CD4-positive, CD25-positive, alpha-beta regulatory T cell (primary cell): ENCODE measurements at regions not wholly inside any gene's neighbourhood (a gene's known extent, or its start where the extent isn't known, plus 50 kb on each side); places are given as distances from the start of the nearest gene placed in this dataset.

ENCODE experiments used
- ATAC-seq, 2 donors: fragments of 150-1000 bp; cut with Tn5 transposase; one replicate each; pipeline ENCODE4 v1.10.0; 2021; ENCODE audit warnings: low read depth in 2 of 2, moderate number of reproducible peaks in 2 of 2, moderate library complexity in 1 of 2
- DNase-seq, 3 donors: peaks; one replicate each; pipeline versions ENCODE4 v3.0.0 to v3.0.0-alpha.2; 2012 to 2022; ENCODE audit warnings: mixed read lengths in 1 of 3
- H3K27ac ChIP-seq: one replicate; pipeline ENCODE4 v1.7.0; 2013; ENCODE audit warnings: mild to moderate bottlenecking, low read length; ENCODE audit not compliant: insufficient read depth, poor library complexity, severe bottlenecking
- H3K27me3 ChIP-seq: one replicate; pipeline ENCODE4 v1.7.0; 2013; ENCODE audit warnings: low read length; ENCODE audit not compliant: control insufficient read depth, insufficient read depth
- H3K36me3 ChIP-seq: one replicate; pipeline ENCODE4 v1.7.0; 2013; ENCODE audit warnings: mild to moderate bottlenecking, low read length, moderate library complexity; ENCODE audit not compliant: control insufficient read depth, insufficient read depth
- H3K4me1 ChIP-seq: 2 replicates; pipeline ENCODE4 v1.7.0; 2013; ENCODE audit warnings: mild to moderate bottlenecking, low read length; ENCODE audit not compliant: insufficient read depth, control insufficient read depth, poor library complexity, severe bottlenecking
- H3K4me3 ChIP-seq: one replicate; pipeline ENCODE4 v1.7.0; 2013; ENCODE audit warnings: low read depth, mild to moderate bottlenecking, low read length, moderate library complexity
- H3K9me3 ChIP-seq, 2 experiments: 1 replicate in 1 of 2; 2 replicates in 1 of 2; pipeline ENCODE4 v1.7.0; 2013; ENCODE audit warnings: low read length in 2 of 2, mild to moderate bottlenecking in 1 of 2, moderate library complexity in 1 of 2; ENCODE audit not compliant: control insufficient read depth in 2 of 2
- H3K27ac Mint-ChIP-seq, 3 donors: one replicate each; pipeline ENCODE4 v1.8.0; 2020 to 2022; ENCODE audit warnings: mild to moderate bottlenecking in 3 of 3, mixed read lengths in 3 of 3, moderate library complexity in 2 of 3
- H3K27me3 Mint-ChIP-seq: one replicate; pipeline ENCODE4 v1.8.0; 2022; ENCODE audit warnings: mild to moderate bottlenecking, mixed read lengths
- H3K36me3 Mint-ChIP-seq: one replicate; pipeline ENCODE4 v1.8.0; 2020; ENCODE audit warnings: mixed read lengths
- H3K4me1 Mint-ChIP-seq, 4 donors: one replicate each; pipeline ENCODE4 v1.8.0; 2020 to 2022; ENCODE audit warnings: mixed read lengths in 4 of 4, mild to moderate bottlenecking in 1 of 4
- H3K4me3 Mint-ChIP-seq, 4 donors: one replicate each; pipeline ENCODE4 v1.8.0; 2020 to 2022; ENCODE audit warnings: mild to moderate bottlenecking in 4 of 4, mixed read lengths in 4 of 4, moderate library complexity in 3 of 4
- H3K9me3 Mint-ChIP-seq, 7 donors: one replicate each; pipeline ENCODE4 v1.8.0; 2020 to 2022; ENCODE audit warnings: mixed read lengths in 7 of 7, mild to moderate bottlenecking in 3 of 7, moderate library complexity in 2 of 7

DNA sequence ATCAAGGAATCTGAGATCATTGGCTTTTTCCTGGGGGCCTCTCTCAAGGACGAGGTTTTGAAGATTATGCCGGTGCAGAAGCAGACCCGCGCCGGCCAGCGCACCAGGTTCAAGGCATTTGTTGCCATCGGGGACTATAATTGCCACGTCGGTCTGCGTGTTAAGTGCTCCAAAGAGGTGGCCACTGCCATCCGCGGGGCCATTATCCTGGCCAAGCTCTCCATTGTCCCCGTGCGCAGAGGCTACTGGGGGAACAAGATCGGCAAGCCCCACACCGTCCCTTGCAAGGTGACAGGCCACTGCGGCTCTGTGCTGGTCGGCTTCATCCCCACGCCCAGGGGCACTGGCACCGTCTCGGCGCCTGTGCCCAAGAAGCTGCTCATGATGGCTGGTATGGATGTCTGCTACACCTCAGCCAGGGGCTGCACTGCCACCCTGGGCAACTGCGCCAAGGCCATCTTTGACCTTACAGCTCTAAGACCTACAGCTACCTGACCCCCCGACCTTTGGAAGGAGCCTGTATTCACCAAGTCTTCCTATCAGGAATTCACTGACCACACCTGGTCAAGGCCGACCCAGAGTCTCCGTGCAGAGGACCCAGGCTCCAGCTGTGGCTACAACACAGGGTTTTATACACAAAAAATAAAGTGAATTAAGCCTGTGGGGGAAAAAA is 141.8 kb downstream of the SOCS6 start:
- Histone ChIP-seq H3K4me1 (no peaks in the 10 kb centered on the region), H3K9me3 (no peaks in the 10 kb centered on the region), H3K27me3 (no peaks in the 10 kb centered on the region), H3K36me3 (no peaks in the 10 kb centered on the region), H3K27ac (no peak overlapping the region), H3K4me3 (no peak overlapping the region)
- Mint-ChIP-seq H3K27me3 (no peaks in the 10 kb centered on the region), H3K9me3 (peaks cover 0 to 1% (median 0%) of the 10 kb centered on the region in 7 donors), H3K4me1 (peaks cover 0 to 5% (median 0%) of the 10 kb centered on the region in 4 donors), H3K36me3 (no peaks in the 10 kb centered on the region), H3K4me3 (no peak overlapping the region), H3K27ac (no peak overlapping the region)
- ATAC-seq (no peak), DNase-seq (no peak)

DNA sequence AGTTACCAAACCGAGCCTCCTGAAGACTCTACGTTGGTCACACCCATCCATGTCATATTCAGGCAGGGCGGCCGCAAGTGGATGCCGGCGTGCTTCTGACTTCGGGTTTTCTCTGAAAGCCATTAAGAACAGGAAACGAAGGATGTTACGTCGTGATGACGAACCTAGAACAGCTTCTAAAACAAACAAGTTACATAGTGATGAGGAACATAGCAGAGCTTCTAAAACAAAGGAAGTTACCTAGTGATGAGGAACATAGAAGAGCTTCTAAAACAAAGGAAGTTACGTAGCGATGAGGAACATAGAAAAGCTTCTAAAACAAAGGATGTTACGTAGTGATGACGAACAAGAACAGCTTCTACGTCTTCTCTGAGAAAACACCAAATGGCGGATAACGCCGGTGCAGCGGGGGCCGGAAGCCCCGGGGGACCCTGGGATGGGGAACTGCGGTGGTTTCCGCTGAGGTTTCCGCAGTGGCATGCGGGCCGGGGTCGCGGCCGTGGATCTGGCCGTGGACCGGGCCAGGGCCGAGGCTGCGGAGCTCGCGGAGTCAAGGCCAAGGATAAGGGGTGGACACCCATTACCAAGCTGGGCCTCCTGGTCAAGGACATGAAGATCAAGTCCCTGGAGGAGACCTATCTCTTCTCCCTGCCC is 141.1 kb downstream of the SOCS6 start:
- DNase-seq (no peak), ATAC-seq (no peak)
- Mint-ChIP-seq H3K4me1 (peaks cover 0 to 5% (median 0%) of the 10 kb centered on the region in 4 donors), H3K27ac (no peak overlapping the region), H3K9me3 (peaks cover 0 to 1% (median 0%) of the 10 kb centered on the region in 7 donors), H3K36me3 (no peaks in the 10 kb centered on the region), H3K27me3 (no peaks in the 10 kb centered on the region), H3K4me3 (no peak overlapping the region)
- no peaks in the 10 kb centered on the region for H3K27me3 ChIP-seq
- H3K27ac ChIP-seq: no peak overlapping the region
- H3K36me3 ChIP-seq: no peaks in the 10 kb centered on the region
- no peaks in the 10 kb centered on the region for H3K9me3 ChIP-seq
- no peak overlapping the region for H3K4me3 ChIP-seq
- no peaks in the 10 kb centered on the region for H3K4me1 ChIP-seq

DNA sequence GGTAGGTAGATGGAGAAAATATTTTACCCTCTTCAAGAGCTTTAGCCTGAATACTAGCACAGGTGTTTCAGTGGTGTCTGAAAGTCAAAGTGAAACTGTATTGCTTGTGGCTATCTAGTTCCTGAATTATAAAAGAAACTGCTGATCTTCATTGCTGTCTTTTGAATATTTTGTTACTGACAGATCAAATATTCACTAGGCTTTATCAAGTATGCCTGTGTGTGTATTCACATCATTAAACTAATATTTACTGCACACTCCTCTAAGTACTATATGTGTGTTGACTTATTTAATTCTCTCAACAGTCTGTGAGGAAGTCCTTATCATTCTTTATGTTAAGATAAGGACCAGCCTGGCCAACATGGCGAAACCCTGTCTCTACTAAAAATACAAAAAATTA is 139.6 kb downstream of the SOCS6 start:
- no peaks in the 10 kb centered on the region for H3K36me3 ChIP-seq
- Mint-ChIP-seq H3K4me1 (peaks cover 0 to 5% (median 0%) of the 10 kb centered on the region in 4 donors), H3K27me3 (no peaks in the 10 kb centered on the region), H3K36me3 (no peaks in the 10 kb centered on the region), H3K27ac (no peak overlapping the region), H3K9me3 (peaks cover 0 to 1% (median 0%) of the 10 kb centered on the region in 7 donors), H3K4me3 (no peak overlapping the region)
- H3K4me1 ChIP-seq: no peaks in the 10 kb centered on the region
- H3K4me3 ChIP-seq: no peak overlapping the region
- H3K9me3 ChIP-seq: no peaks in the 10 kb centered on the region
- no peak overlapping the region for H3K27ac ChIP-seq
- no peaks in the 10 kb centered on the region for H3K27me3 ChIP-seq
- ATAC-seq (no peak), DNase-seq (peak in 1 of 3 donors; percentile 18)

DNA sequence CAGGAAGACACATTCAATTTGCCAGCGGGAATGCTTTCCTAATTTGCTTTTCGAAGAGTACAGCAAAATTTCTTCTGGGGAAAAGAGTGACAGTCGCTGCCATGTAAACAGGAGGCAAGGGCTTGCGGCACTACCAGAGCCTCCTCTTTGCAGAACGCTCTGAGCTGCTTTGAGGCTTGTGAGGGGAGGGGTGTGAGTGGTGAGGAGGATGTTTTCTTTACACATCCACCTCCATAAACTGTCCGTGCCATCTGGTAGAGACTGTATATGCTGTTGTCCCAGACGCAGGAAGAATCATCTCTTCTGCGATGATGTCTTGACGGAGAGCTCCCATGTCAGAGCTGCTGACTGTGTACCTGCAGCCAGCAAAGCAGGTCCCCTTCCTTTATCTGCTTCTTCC is 138.0 kb downstream of the SOCS6 start:
- Mint-ChIP-seq H3K9me3 (peaks cover 0 to 1% (median 0%) of the 10 kb centered on the region in 7 donors), H3K27ac (no peak overlapping the region), H3K4me3 (no peak overlapping the region), H3K27me3 (no peaks in the 10 kb centered on the region), H3K4me1 (peaks cover 0 to 5% (median 1%) of the 10 kb centered on the region in 4 donors), H3K36me3 (no peaks in the 10 kb centered on the region)
- no peak for ATAC-seq
- no peak overlapping the region for H3K27ac ChIP-seq
- H3K4me1 ChIP-seq: no peaks in the 10 kb centered on the region
- H3K27me3 ChIP-seq: no peaks in the 10 kb centered on the region
- DNase-seq: no peak
- H3K9me3 ChIP-seq: no peaks in the 10 kb centered on the region
- no peaks in the 10 kb centered on the region for H3K36me3 ChIP-seq
- H3K4me3 ChIP-seq: no peak overlapping the region

DNA sequence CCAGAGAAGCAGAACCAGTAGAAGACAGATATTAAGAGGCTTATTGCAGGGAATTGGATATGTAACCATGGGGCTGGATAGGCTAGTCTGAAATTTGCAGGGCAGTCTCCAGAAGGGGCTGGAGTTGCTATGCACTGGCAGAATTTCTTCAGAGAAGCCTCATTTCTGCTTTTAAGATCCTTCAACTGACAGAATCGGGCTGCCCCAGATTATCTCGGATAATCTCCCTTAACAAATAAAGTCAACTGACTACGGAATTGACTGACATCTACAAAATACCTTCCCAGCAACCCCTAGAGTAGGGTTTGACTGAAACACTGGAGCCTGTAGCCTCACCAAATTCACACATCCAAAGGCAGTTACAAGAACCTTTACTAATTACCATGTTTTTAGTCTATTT is 136.4 kb downstream of the SOCS6 start:
- Mint-ChIP-seq H3K4me1 (peaks cover 0 to 5% (median 1%) of the 10 kb centered on the region in 4 donors), H3K9me3 (peaks cover 0 to 1% (median 0%) of the 10 kb centered on the region in 7 donors), H3K4me3 (no peak overlapping the region), H3K36me3 (no peaks in the 10 kb centered on the region), H3K27ac (no peak overlapping the region), H3K27me3 (no peaks in the 10 kb centered on the region)
- no peak for DNase-seq
- Histone ChIP-seq H3K27ac (no peak overlapping the region), H3K36me3 (no peaks in the 10 kb centered on the region), H3K4me1 (no peaks in the 10 kb centered on the region), H3K27me3 (no peaks in the 10 kb centered on the region), H3K9me3 (no peaks in the 10 kb centered on the region), H3K4me3 (no peak overlapping the region)
- no peak for ATAC-seq

DNA sequence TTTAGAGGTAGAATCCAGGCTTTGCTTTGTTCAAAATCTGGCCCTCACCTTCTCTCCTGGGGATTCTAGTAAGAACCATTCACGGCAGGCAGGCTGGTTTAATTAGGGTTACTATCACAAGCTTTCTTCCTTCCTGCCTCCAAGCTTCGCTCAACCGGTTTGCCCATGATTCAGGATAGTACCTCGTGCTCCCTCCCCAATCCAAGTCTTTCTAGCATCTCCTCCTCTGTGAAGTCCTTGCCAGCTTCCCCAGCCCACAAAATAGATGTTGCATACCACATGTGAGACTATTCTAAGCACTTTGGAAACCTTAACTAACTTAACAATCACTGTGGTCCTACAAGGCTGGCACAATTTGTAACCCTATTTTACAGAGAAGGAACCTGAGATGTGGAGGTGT is 135.1 kb downstream of the SOCS6 start:
- no peak for DNase-seq
- peaks cover 0 to 5% (median 1%) of the 10 kb centered on the region in 4 donors for H3K4me1 Mint-ChIP-seq
- no peak overlapping the region for H3K4me3 ChIP-seq
- no peak overlapping the region for H3K4me3 Mint-ChIP-seq
- H3K36me3 ChIP-seq: no peaks in the 10 kb centered on the region
- no peaks in the 10 kb centered on the region for H3K27me3 Mint-ChIP-seq
- H3K27ac Mint-ChIP-seq: peak overlapping the region in 1 of 3 donors; percentile 7
- H3K27ac ChIP-seq: no peak overlapping the region
- no peaks in the 10 kb centered on the region for H3K4me1 ChIP-seq
- no peaks in the 10 kb centered on the region for H3K9me3 Mint-ChIP-seq
- no peaks in the 10 kb centered on the region for H3K36me3 Mint-ChIP-seq
- no peaks in the 10 kb centered on the region for H3K9me3 ChIP-seq
- H3K27me3 ChIP-seq: no peaks in the 10 kb centered on the region
- ATAC-seq: no peak

DNA sequence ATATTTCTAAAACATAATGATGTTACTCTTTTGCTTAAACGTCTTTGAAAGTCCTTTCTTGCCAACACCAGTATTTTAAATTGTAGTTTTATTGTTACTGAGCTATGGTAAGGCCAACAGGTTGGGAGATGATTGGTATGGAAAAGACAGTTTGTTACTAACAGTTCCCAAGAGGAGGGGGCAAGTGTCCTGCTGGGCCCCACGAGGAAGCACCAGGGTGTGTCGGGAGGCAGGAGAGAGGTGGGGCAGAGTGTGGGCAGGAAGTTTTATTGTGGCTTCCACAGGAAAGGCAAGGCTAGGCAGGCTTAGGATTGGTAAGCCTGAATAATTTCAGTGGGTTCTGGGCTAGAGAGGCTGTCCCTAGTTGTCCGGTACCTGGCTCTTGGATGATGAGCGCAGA is 134.3 kb downstream of the SOCS6 start:
- Histone ChIP-seq H3K9me3 (no peaks in the 10 kb centered on the region), H3K4me1 (no peaks in the 10 kb centered on the region), H3K27ac (no peak overlapping the region), H3K36me3 (no peaks in the 10 kb centered on the region), H3K4me3 (no peak overlapping the region), H3K27me3 (no peaks in the 10 kb centered on the region)
- H3K9me3 Mint-ChIP-seq: no peaks in the 10 kb centered on the region
- H3K36me3 Mint-ChIP-seq: no peaks in the 10 kb centered on the region
- peaks cover 0 to 3% (median 1%) of the 10 kb centered on the region in 4 donors for H3K4me1 Mint-ChIP-seq
- DNase-seq (no peak), ATAC-seq (no peak)
- H3K27ac Mint-ChIP-seq: no peak overlapping the region
- H3K27me3 Mint-ChIP-seq: no peaks in the 10 kb centered on the region
- no peak overlapping the region for H3K4me3 Mint-ChIP-seq
